ENCODE measurements at regions not wholly inside any gene's neighbourhood (a gene's known extent, or its start where the extent isn't known, plus 50 kb on each side); places are given as distances from the start of the nearest gene placed in this dataset.

DNA sequence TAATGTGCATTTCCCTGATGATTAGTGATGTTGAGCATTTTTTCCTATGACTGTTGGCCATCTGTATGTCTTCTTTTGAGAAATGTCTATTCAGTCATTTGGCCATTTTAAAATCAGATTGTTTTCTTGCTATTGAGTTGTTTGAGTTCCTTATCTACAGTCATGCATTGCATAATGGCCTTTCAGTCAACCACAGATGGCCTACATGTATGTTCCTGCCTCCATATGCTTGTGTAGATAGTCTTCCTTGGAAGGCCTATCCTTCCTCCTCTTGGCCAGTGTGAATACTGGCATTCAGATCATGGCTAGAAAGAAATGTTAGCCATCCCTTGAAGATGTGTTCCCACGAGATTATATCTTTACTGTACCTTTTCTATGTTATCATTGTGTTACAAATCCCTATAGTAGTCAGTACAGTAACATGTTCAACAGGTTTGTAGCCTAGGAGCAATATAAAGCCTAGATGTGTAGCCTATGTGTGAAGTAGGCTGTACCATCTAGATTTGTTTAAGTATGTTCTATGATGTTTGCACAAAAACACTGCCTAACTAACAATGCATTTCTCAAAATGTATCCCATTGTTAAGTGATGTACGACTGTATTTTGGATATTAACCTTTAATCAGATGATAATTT is 65.6 kb upstream of the CD302 start:
- H3K79me2 ChIP-seq (ENCODE audit: insufficient read depth, low read length): no peaks in the 10 kb centered on the region
- H3K9me3 ChIP-seq (ENCODE audit: control insufficient read depth in 1 of 2, insufficient read depth in 1 of 2, low read depth in 1 of 2, low read length in 2 of 2): no peaks in the 10 kb centered on the region
- ATAC-seq: no peak
- no peak overlapping the region for H3K4me3 ChIP-seq (replicated peaks in 1 of 2; ENCODE audit: low read depth in 1 of 2, low read length in 2 of 2)
- DNase-seq (ENCODE audit: low read depth, low spot score): no peak
- no peak overlapping the region for H3K9ac ChIP-seq (ENCODE audit: low read length)
- no peak overlapping the region for H3K27ac ChIP-seq (ENCODE audit: low read depth, low read length)
- intact Hi-C loops (cut with micrococcal nuclease): no loop called here
- no peak overlapping the region for H3K4me2 ChIP-seq (ENCODE audit: low read length)
- H3K27me3 ChIP-seq (ENCODE audit: insufficient read depth, low read length): no peaks in the 10 kb centered on the region
- H3K4me1 ChIP-seq (ENCODE audit: control insufficient read depth in 1 of 2, insufficient read depth in 2 of 2, low read length in 2 of 2): no peaks in the 10 kb centered on the region
- BruUV-seq (replicated peaks): no TSS peak
- H3K36me3 ChIP-seq (ENCODE audit: control insufficient read depth in 1 of 2, insufficient read depth in 2 of 2, low read length in 2 of 2): no peaks in the 10 kb centered on the region
- ChIA-PET RAD21 (ENCODE audit: low non-redundant PET in 1 of 2, low total read pairs in 2 of 2, uncharacterized antibody in 2 of 2, unreplicated experiment in 2 of 2) (no interaction called here), POLR2A (no interaction called here), CTCF (no interaction called here)
- no peaks in the 10 kb centered on the region for H3K9me2 ChIP-seq (ENCODE audit: insufficient read depth)
- H4K20me1 ChIP-seq (ENCODE audit: insufficient read depth): no peaks in the 10 kb centered on the region
- H2AFZ ChIP-seq (ENCODE audit: low read depth, low read length, poor library complexity, severe bottlenecking): no peak overlapping the region
- TF ChIP-seq ZNF274 (IDR thresholded peaks at IDR 0.05; ENCODE audit: low read depth, low read length) (no peak), POLR2A (IDR thresholded peaks at IDR 0.05; ENCODE audit: borderline replicate concordance, extremely low read depth, insufficient read depth, insufficient read length) (no peak), ELF1 (IDR thresholded peaks at IDR 0.05; ENCODE audit: borderline replicate concordance, low read depth) (no peak), ZFX (IDR thresholded peaks at IDR 0.05) (no peak), JUND (IDR thresholded peaks at IDR 0.05) (no peak), SRF (IDR thresholded peaks at IDR 0.05; ENCODE audit: low read depth) (no peak), SIN3A (IDR thresholded peaks at IDR 0.05; ENCODE audit: low read depth) (no peak), EGR1 (IDR thresholded peaks at IDR 0.05; ENCODE audit: low read depth) (no peak), EZH2 (IDR thresholded peaks at IDR 0.05) (no peak), YY1 (IDR thresholded peaks at IDR 0.05; ENCODE audit: extremely low read depth, insufficient replicate concordance, low read depth, low read length) (no peak), CBX3 (IDR thresholded peaks at IDR 0.05; ENCODE audit: low read depth) (no peak), SP1 (IDR thresholded peaks at IDR 0.05; ENCODE audit: low read depth) (no peak), FOSL1 (IDR thresholded peaks at IDR 0.05; ENCODE audit: low read depth) (no peak), TCF7L2 (IDR thresholded peaks at IDR 0.05; ENCODE audit: borderline replicate concordance, extremely low read depth, insufficient read depth, insufficient read length) (no peak)
- TF ChIP-seq, protein P1, sequence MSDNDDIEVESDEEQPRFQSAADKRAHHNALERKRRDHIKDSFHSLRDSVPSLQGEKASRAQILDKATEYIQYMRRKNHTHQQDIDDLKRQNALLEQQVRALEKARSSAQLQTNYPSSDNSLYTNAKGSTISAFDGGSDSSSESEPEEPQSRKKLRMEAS (IDR thresholded peaks at IDR 0.05): no peak
- TF ChIP-seq, protein P2, sequence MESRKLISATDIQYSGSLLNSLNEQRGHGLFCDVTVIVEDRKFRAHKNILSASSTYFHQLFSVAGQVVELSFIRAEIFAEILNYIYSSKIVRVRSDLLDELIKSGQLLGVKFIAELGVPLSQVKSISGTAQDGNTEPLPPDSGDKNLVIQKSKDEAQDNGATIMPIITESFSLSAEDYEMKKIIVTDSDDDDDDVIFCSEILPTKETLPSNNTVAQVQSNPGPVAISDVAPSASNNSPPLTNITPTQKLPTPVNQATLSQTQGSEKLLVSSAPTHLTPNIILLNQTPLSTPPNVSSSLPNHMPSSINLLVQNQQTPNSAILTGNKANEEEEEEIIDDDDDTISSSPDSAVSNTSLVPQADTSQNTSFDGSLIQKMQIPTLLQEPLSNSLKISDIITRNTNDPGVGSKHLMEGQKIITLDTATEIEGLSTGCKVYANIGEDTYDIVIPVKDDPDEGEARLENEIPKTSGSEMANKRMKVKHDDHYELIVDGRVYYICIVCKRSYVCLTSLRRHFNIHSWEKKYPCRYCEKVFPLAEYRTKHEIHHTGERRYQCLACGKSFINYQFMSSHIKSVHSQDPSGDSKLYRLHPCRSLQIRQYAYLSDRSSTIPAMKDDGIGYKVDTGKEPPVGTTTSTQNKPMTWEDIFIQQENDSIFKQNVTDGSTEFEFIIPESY (IDR thresholded peaks at IDR 0.05; ENCODE audit: extremely low read depth, insufficient replicate concordance, low read length): no peak
- TF ChIP-seq, protein P3, sequence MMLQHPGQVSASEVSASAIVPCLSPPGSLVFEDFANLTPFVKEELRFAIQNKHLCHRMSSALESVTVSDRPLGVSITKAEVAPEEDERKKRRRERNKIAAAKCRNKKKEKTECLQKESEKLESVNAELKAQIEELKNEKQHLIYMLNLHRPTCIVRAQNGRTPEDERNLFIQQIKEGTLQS (IDR thresholded peaks at IDR 0.05): no peak

All from HCT116 (cell line).